KG1 (cell line): ENCODE measurements at regions not wholly inside any gene's neighbourhood (a gene's known extent, or its start where the extent isn't known, plus 50 kb on each side); places are given as distances from the start of the nearest gene placed in this dataset.

ENCODE experiments used
- DNase-seq: peaks from one replicate; lab custom pipeline; 2025; lab: John Stamatoyannopoulos, UW

GRCh38 chr7:42858570-42858969, 53.3 kb downstream of the C7orf25 start:
- DNase-seq, result no peak

DNA sequence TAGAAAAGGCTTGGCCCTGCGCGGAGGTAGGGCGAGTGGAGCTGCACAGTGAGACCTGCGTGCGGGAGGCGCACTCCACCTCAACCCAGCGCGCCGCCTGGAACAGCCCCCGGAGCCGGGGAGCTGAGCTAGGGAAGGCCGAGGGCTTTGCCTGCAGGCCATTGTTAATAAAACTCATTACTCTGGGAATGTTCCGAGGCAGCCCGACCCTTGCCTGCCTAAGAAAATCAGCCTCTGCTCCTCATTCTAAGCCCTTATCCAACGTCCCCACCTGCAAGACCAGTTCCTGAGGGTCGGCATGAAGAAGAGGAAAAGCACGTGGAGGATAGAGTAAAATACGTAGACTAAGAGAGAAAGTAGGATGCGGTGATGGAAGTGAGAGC, 55.3 kb downstream of the C7orf25 start:
- DNase-seq, result no peak

GRCh38 chr7:42854571-42855118, 57.2 kb downstream of the C7orf25 start:
- DNase-seq, result no peak

DNA sequence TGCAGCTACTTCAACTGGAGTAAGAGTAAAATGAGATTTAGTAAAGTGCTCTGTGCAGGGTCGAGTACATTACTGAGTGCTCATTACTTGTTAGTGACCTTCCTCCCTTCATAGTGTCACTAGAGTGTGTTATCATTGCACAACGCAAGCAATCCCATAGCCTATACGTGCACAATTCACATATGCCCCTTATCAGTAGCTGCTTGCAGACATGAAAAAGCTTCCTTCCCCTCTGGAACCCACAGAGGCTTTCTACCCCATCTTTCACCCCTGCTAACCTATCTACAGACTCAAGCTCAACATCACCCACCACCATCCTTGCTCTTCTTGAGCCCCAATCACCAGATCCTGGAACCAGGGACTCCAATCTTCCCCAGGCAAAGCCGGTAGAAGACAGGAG, 59.3 kb downstream of the C7orf25 start:
- DNase-seq, result no peak

DNA sequence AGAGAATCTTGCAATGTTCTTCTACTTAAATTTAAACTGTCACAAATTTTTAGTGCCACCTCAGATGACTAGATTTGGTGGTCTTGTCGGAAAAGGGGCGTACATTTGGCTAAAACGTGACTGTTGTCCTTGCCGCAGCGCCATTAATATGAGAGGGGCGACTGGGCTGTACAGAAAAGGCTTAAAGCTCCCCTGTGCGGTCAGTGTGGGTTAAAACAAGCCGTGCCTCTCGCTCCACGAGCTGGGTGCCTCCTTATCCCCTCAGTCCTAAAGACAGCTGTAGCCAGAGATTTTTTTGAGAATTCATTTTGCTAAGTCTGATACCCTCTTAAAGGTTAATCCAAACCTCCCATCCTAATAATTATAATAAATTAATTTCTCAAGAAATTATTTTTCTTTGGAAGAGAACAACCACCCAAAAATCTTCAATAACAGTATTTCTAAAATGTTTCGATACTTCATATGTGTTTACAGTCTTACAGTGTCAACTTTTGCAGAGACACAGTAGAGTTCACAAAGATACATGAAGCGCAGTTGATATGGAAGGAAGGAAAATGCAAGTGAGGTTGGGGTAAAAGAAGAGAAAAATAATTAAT, 68.6 kb downstream of the C7orf25 start:
- DNase-seq, result no peak

DNA sequence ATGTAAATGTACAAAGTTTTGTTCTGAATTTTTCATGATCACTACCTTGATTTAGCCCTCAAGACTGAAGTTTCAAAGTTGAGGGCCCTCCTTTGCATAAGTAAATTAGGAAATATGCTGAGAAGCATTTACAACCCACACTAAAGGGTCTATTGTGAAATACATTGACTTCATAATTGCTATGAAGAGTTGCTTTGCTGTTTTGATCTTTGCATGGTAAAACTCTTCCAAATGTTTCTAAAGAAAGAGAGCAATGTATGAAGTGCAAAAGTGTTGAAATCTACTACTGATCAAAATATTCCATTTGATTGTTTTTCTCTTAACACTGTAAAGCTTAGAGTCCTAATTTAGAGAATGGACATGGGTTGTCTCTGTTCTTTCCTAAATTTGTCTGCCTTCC, 77.2 kb downstream of the C7orf25 start:
- no peak for DNase-seq

GRCh38 chr7:42833411-42833810, 78.5 kb downstream of the C7orf25 start:
- DNase-seq, result no peak

GRCh38 chr7:42832667-42833066, 79.2 kb downstream of the C7orf25 start:
- no peak for DNase-seq

- no peak for DNase-seq
Observed at GRCh38 chr7:42831718-42832522, 80.0 kb downstream of the C7orf25 start.

GRCh38 chr7:42831006-42831717, 80.7 kb downstream of the C7orf25 start:
- DNase-seq, result no peak

DNA sequence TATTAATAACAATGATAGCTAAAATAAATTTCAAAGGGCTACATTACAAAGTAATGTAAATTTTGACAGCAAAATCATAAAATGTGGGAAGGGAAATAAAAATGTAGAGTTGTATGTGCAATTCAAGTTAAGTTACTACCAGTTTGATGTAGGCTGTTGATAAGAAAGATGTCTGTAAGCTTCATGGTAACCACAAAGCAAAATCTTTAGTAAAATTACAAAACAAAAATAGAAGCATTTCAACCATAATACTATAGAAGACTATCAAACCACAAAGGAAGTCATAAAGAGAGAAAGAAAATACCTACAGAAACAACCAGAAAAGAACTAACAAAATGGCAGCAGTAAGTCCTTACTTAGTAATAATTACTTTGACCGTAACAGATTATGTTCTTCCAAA, 99.1 kb downstream of the C7orf25 start:
- DNase-seq, result no peak

- no peak for DNase-seq
Observed at GRCh38 chr7:42805601-42806000, 106.3 kb downstream of the C7orf25 start.

DNA sequence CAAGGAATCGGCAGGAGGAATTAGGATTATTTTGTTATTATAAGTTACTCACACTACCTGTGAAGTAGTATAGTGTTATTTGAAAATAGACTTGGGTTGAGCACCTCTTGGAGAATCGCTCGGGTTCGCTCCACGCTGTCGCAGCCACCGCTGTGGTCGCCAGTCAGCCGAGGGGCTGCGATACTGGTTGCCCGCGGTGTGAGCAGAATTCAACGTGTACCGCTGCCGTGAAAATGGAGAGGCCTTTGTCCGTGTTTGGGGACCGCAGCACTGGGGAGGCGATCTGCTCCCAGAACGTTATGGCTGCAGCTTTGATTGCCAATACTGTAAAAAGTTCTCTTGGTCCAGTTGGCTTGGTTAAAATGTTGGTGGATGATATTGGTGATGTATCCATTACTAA, 117.2 kb downstream of the C7orf25 start:
- no peak for DNase-seq

DNA sequence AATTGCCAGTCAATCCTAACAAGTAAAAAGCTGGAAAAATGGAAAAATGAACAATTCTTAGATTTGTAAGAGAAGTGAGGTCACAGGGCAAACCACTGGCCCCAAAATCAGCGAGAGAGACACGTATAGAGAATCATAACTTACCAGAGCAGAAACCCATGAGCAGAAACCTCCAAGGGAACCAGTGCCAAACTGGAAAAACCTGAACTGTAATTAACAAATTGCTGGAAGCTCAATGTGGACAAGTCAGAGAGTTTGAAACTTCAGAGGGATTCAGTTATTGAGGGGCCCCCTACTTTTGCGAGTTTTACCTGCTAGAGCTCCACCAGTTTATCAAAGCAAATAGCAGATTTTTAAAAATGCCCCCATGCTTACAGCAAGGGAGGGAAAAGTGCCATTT, 119.0 kb downstream of the C7orf25 start:
- DNase-seq, result no peak

DNA sequence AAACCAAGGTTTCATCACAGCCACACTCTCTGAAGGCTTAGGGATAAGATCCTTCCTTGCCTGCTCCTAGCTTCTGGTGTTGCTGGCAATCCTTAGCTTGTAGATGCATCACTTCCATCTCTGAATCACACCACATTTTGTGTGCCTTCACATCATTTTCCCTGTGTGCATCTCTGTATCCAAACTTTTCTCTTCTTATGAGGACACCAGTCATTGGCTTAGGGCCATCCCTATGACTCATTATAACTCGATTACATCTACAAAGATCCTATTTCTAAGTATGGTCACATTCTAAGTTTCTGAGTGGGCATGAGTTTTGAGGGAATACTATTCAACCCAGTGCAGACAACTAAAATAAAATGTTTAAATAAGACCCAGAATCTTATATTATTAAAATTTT, 121.7 kb downstream of the C7orf25 start:
- DNase-seq, result no peak

GRCh38 chr7:42774436-42774835, 137.4 kb downstream of the C7orf25 start:
- DNase-seq, result no peak

GRCh38 chr7:42770114-42770513, 141.8 kb downstream of the C7orf25 start:
- no peak for DNase-seq

DNA sequence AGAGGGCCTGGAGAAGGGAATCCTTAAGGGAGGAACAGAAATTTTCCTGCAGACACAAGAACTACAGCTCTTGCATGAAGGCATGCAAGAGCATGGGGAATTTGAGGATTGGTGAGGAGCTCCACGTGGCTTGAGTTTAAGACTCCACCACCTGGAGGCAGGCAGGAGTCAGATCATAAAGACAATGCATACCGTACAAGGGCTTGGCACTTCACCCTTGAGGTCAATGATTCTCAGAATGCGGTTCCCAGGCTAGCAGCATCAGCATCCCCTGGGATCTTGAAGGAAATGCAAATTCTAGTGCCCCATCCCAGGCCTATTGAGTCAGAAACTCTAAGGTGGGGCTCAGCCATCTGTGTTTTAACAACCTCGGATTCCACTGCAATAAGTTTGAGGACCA, 143.8 kb downstream of the C7orf25 start:
- DNase-seq, result no peak

DNA sequence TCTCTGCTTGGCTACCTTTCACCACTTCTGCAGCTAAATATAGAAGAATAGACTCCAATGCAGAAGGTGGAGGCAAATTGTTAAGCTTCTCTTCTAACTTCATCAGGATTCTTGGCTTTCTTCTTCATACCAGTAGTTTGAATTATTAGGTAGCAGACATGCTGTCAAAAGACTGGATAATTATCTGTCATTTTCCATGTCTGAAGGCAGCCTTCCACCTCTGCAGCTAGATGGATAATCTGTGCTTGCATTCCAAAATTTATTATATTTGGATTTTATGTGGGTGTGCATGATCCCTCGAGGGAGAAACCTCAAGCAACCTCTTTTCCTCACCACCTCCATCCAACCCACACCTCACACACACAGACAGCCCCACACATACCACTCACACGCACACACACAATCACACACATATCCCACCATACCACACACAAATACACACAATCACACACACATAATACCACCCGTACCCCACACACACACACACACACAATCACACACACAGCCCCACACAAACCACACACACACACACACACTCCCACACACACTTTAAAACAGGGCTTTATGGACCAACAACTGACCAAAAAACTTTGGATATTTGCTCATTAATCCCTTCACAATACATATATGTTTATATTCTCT, 145.0 kb downstream of the C7orf25 start:
- DNase-seq, result no peak

GRCh38 chr7:42765931-42766330, 145.9 kb downstream of the C7orf25 start:
- no peak for DNase-seq

DNA sequence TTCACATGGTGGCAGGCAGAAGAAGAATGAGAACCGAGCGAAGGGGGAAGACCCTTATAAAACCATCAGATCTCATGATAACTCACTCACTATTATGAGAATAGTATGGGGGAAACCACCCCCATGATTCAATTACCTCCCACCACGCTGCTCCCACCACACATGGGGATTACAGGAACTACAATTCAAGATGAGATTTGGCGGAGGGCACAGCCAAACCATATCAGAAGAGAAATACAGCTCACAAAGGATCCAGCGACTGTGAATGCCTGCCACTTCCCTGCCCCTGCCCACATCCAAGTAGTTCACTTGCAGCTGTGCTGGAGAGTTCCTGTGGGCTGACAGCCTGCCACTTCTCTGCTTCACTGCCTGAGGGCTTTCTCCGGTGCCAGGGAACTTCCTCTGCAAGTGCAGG, 148.7 kb downstream of the C7orf25 start:
- DNase-seq, result no peak

DNA sequence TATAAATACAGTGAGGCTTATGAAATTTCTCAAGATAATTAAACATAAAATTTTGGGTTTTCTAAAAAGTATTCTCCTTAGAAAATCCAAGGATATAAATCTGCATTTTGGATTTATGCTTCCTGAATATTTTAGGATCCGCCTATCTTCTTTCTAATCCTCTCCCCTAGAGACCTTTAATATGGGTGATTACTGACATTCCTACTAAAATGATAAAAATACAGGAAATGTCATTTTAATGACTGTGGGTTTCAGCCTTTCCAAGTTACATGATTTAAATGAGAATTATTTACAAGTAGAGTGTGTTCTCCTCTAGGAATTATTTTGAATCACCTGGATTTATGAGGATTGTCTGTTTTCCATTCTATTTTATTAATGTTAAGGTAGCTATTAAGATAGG, 150.4 kb downstream of the C7orf25 start:
- no peak for DNase-seq
